Erythroblast (primary cell): ENCODE measurements at regions not wholly inside any gene's neighbourhood (a gene's known extent, or its start where the extent isn't known, plus 50 kb on each side); places are given as distances from the start of the nearest gene placed in this dataset.
"Not testable (repeated sequence)": the region's sequence is repeated elsewhere in the genome, so short reads cannot be mapped to it uniquely, and the experiment has no call there.

Experiments used
- DNase-seq, 2 experiments: peaks; one replicate each; lab custom pipeline; 2025; lab: John Stamatoyannopoulos, UW
- GATA1 ChIP-seq: IDR thresholded peaks from 2 replicates; pipeline ENCODE4 v1.6.1; 2011; ENCODE audit warnings: low read depth, mild to moderate bottlenecking, control low read depth, low read length, moderate library complexity
- POLR2A ChIP-seq: IDR thresholded peaks from 2 replicates; pipeline ENCODE4 v1.6.1; 2011; ENCODE audit warnings: mild to moderate bottlenecking, low read length

GRCh38 chr7:131074043-131074442 lies 253.6 kb upstream of the MKLN1 start:
- no peak for TF ChIP-seq POLR2A
- no peak for TF ChIP-seq GATA1
- no peak for DNase-seq

DNA sequence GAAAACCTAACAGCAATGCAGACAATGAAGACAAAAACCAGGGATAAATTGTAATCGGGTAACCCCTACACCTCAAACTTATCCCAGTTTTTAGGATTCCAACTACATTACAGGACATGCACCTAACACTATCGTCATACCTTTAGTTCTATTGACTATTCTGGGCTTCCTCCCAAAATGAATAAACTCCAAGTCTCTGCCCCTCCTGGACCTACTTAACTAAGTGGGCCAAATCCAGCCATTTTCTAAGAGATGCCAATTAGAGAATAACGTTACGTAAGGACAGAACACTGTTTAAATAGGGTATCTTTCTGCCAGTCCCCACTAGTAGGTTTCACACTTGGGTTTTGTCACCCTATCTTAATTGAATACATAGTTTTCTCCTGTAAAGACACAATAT lies 253.1 kb upstream of the MKLN1 start:
- TF ChIP-seq GATA1 = no peak
- TF ChIP-seq POLR2A = no peak
- no peak for DNase-seq

DNA sequence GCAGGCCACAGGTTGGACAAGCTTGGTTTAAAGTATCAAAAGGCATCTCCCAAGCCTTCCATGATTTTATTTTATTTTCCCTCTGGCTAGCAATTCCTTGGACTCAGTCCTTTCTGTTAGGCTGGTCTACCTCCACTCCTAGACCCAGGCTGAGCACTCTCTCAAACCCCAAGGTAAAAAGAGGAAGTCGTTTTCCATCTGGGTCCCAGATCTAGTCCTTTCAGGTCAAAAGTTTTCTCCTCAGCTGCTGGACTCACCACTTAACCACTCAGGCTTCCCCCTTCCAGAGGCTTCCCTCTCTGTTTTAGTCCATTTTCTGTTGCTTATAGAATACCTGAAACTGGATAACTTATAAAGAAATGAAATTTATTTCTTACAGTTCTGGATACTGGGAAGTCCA lies 252.3 kb upstream of the MKLN1 start:
- DNase-seq = no peak
- no peak for TF ChIP-seq GATA1
- no peak for TF ChIP-seq POLR2A

- DNase-seq = no peak
- TF ChIP-seq POLR2A = no peak
- no peak for TF ChIP-seq GATA1
These were observed 251.6 kb upstream of the MKLN1 start for GRCh38 chr7:131076032-131076431.

- TF ChIP-seq GATA1 = no peak
- TF ChIP-seq POLR2A = no peak
- DNase-seq = no peak
These were observed 250.9 kb upstream of the MKLN1 start for GRCh38 chr7:131076711-131077181.

- TF ChIP-seq GATA1 (no peak), POLR2A (no peak)
- DNase-seq = no peak
These were observed 249.9 kb upstream of the MKLN1 start for GRCh38 chr7:131077735-131078134.

DNA sequence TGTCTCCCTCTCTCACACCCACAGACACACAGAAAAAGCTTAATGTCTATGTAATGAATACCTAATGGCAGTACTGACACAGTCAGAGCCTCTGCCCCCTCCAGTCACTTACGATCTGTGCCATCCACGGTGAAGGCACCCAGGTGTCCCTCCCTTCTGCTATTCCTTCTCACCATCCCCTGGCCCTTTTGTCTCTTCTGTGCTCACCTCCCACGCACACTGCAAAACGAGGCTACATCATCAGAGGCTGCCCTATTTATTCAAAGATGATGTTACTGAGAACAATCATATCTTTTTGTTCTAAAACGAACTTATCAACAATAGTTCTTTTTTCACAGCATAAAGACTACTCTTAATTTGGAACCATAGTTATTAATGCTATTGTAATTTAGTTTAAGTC lies 246.9 kb upstream of the MKLN1 start:
- no peak for DNase-seq

GRCh38 chr7:131081308-131081707 lies 246.4 kb upstream of the MKLN1 start:
- TF ChIP-seq POLR2A (no peak), GATA1 (no peak)
- no peak for DNase-seq

More for the DNA sequence above, 246.9 kb upstream of the MKLN1 start:
- TF ChIP-seq POLR2A = no peak
- TF ChIP-seq GATA1 = no peak

- no peak for TF ChIP-seq GATA1
- DNase-seq = no peak
These were observed 243.9 kb upstream of the MKLN1 start for GRCh38 chr7:131083781-131084180.

- not testable (repeated sequence) for DNase-seq
These were observed 243.3 kb upstream of the MKLN1 start for GRCh38 chr7:131084336-131084735.

- DNase-seq = no peak
- no peak for TF ChIP-seq POLR2A
- TF ChIP-seq GATA1 = no peak
These were observed 239.7 kb upstream of the MKLN1 start for GRCh38 chr7:131087756-131088658.

DNA sequence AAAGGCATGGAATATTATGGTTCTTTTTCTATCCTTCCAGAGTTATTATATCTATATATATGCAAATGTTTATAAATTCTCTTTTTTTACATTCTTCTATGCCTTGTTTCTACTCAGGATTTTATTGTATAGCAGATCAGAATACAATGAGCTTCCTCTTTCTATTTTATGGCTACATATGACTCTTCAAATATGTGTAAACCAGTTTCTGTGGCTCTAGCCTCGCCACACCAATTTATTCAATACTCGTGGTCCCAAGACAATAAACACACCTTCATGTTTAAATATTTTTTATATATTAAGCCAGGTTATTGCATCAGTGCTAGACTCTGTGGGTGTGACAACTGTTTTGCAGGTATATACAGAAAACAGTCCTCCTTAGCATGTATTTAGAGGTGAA lies 237.5 kb upstream of the MKLN1 start:
- no peak for DNase-seq
- TF ChIP-seq POLR2A (no peak), GATA1 (no peak)

DNA sequence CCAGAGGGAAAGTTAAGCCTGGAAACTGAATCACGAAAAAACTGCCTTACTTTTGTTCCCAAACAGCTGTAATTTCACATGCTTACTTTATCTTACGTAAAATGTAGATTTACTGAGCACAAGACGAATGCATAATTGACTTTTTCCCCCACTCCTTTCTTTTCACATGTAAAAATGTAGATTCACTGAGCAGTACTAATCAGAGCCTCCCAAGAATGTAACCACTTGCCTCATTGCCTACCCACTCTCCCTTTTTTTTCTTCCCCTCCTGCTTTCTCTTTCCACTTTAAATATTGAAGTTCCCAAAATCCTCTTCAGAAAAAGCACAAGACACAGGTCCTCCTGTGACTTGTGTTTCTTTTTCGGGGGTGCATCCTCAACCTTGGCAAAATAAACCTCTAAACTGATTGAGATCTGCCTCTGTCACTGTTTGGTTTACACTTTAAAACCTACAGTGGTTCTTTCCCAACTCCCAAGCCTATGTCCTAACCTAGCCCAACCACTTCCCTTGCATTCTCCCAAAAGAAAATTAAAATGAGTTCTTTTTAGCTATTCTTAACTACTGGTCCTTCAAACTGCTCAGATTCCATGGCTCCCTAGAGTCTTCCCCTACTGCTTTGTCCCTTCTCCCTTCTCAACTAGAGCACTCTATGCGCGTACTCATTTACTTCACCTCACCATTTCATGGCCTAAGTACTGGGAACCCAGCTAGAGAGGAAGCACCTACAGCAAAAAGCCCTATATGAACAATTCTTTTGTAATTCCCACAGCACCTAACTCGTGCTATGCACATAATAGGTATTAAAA lies 236.6 kb upstream of the MKLN1 start:
- TF ChIP-seq POLR2A (no peak), GATA1 (no peak)
- no peak for DNase-seq

DNA sequence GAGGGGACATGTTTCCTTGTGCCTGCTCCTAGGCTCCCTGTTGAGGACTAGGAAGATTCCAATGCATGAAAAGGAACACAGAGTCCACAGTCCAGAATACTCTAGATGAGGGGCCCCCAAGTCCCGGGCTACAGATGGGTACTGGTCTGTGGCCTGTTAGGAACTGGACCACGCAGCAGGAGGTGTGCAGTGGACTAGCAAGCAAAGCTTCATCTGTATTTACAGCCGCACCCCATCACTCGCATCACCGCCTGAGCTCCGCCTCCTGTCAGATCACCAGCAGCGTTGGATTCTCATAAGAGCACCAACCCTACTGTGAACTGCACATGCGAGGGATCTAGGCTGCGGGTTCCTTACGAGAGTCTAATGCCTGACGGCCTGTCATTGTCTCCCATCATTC lies 233.0 kb upstream of the MKLN1 start:
- no peak for DNase-seq
- TF ChIP-seq GATA1 = no peak
- TF ChIP-seq POLR2A = no peak

DNA sequence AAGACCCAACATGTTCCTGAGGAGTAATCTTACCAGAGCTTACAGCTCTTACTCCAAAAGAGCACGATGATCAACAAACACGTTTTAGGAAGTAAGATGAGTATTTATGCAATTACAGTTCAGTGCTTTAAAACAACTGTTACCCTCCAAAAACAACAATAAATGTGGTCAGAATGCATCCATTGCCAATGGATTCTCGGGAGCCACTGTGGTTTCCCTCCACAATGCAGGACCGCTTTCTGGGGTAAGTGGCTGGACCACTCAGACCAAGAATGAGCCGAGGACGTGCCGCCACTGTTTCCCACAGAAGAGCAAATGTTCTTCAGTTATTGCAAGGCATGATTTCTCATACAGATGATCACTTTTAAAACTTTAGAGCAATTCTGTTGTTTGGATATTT lies 232.3 kb upstream of the MKLN1 start:
- TF ChIP-seq POLR2A = no peak
- no peak for TF ChIP-seq GATA1
- DNase-seq = no peak
